HG03196 (cell line): ENCODE measurements at regions not wholly inside any gene's neighbourhood (a gene's known extent, or its start where the extent isn't known, plus 50 kb on each side); places are given as distances from the start of the nearest gene placed in this dataset.
"Not testable (repeated sequence)": the region's sequence is repeated elsewhere in the genome, so short reads cannot be mapped to it uniquely, and the experiment has no call there.

ENCODE experiments used
- ATAC-seq: cut with Tn5 transposase; IDR thresholded peaks from one replicate; pipeline ENCODE4 v1.9.1; 2021; ENCODE audit not compliant: unreplicated experiment

DNA sequence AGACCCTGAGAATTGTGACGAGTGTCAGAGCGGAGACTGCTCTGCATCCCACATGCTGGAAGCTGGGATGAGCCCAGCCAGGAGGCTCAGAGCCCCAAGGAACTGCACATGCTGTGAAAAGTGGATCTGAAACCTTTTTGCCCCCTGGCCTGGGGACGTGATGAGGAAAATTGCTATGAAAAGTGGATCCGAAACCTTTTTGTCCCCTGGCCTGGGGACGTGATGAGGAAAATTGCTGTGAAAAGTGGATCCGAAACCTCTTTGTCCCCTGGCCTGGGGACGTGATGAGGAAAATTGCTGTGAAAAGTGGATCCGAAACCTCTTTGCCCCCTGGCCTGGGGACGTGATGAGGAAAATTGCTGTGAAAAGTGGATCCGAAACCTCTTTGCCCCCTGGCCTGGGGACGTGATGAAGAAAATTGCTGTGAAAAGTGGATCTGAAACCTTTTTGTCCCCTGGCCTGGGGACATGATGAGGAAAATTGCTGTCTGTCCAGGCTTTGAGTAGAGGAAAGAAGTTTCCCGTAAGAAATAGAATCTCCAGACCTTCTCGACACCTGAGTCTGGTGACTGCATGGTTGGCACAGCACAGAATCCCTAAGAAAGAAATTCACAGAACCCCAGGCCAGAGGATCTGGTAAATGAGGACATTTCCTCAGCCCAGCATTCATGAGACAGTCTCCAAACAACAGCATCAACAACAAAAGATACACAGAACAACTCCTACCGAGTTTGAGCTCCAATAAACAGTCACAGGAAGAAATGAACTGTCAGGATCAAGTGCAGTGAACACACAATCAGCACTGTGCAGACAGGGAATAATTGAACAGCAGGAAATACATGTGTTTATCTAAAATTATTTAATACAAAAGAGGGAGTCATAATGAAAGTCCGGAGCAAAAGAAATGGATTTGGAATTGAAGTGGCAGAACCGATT is 188.8 kb downstream of the LAT start:
- ATAC-seq, result not testable (repeated sequence)

DNA sequence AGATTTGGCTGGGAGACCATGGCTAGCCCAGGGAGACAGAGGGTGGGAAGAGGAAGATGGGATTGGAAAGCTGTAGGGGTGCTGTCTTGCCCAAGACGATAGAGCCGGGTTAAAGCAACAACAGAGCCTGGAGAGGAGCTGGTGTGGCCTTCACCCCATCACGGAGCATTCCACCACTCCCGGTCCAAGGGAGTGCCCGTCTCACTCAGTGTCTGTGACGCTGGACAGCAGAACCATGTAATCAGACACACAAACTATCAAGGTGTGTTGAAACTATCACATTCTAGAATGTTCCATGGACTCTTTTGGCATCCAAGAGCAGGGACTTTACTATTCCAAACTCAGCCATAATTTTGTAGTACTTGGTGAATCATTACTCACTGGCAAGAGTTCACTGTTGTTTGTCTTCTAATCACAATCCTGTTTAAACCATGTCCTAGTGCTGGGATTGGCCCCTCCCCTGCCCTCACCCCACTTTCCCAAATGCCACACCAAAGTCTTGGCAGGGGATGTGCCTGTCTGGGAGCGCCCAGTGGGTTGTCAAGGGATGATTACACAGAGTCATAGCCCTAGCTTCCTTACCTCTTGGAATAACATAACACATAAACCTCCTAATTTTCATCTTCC is 187.4 kb downstream of the LAT start:
- ATAC-seq, result not testable (repeated sequence)

- not testable (repeated sequence) for ATAC-seq
These were observed 186.4 kb downstream of the LAT start for GRCh38 chr16:29171296-29171695.

DNA sequence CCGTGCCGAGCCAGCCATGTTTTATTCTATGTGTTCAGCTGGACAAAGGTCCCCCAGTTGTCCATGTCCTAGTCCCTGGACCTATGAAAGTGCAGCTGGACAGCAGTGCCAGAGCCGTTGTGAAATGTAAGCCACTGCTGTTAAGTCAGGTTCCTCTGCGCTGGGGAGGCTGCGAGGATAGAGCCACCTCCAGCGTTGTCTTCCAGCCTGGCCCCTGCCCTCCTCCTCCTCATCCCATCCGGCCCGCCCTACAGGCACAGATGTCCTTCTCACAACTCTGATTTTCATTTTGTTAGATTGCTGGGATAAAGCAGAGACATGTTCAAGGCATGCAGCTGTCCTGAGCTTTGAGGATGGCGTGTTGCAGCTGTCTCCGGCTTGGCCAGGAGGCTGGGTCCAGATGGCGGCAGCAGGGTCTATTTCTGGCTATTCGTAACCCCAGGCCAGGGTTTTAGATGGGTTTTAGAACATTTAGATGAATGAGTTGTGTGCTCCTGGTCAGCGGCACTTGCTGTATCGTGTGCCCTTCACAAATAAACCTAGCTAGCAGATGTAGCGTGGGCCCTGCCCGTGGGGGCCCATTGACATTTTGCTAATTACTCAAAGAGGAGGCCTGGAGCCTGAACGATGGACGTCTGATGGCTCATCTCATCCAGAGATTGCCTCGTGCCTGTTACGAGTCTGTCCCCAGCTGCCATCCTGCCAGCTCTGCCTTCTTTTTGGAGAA is 185.7 kb downstream of the LAT start:
- ATAC-seq, result not testable (repeated sequence)

- ATAC-seq, result not testable (repeated sequence)
These were observed 184.6 kb downstream of the LAT start for GRCh38 chr16:29169295-29169994.

GRCh38 chr16:29168515-29169259 is 183.8 kb downstream of the LAT start:
- ATAC-seq, result not testable (repeated sequence)

DNA sequence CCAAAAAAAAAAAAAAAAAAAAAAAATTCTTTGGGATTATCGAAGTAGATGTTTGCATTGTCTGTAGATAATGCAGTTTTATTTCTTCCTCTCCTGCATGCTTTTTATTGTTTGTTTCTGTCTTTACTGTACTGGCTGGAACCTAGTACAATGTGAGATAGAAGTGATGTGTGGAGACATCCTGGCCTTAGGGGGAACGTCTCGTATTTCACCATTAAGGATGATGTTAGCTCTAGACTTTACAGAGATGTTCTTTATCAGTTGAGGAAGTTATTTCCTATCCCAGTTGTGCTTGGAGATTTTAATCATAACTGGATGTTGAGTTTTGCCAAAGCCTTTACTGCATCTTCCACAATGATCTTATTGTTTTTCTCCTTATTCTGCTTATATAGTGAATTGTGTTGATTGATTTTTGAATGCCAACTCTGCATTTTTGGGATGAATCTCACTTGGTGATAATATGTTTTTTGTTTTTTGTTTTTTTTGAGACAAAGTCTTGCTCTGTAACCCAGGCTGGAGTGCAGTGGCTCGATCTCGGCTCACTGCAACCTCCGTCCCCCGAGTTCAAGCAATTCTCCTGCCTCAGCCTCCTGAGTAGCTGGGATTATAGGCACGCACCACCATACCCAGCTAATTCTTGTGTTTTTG is 179.7 kb downstream of the LAT start:
- not testable (repeated sequence) for ATAC-seq

GRCh38 chr16:29160171-29160570 is 175.3 kb downstream of the LAT start:
- not testable (repeated sequence) for ATAC-seq

GRCh38 chr16:29159603-29160002 is 174.8 kb downstream of the LAT start:
- ATAC-seq, result not testable (repeated sequence)

DNA sequence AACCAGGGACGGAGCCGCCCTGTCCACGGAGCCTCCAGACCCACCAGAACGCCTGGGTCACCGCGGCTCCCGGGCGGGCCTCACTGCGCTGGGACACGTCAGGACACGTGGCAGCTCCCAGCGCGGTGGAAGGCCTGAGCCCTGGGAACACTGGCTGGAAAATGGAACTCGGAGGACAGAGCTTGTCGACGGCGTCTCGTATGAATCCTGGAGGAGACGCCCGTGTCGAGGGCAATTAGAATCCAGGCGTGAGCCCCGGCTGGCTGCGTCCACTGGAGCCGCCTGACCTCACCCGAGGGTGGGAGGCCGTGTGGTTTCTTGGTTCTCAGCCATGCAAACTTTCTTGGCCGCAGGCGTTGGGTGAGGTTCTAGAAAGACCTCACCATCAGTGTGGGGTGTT is 173.9 kb downstream of the LAT start:
- ATAC-seq, result no peak

DNA sequence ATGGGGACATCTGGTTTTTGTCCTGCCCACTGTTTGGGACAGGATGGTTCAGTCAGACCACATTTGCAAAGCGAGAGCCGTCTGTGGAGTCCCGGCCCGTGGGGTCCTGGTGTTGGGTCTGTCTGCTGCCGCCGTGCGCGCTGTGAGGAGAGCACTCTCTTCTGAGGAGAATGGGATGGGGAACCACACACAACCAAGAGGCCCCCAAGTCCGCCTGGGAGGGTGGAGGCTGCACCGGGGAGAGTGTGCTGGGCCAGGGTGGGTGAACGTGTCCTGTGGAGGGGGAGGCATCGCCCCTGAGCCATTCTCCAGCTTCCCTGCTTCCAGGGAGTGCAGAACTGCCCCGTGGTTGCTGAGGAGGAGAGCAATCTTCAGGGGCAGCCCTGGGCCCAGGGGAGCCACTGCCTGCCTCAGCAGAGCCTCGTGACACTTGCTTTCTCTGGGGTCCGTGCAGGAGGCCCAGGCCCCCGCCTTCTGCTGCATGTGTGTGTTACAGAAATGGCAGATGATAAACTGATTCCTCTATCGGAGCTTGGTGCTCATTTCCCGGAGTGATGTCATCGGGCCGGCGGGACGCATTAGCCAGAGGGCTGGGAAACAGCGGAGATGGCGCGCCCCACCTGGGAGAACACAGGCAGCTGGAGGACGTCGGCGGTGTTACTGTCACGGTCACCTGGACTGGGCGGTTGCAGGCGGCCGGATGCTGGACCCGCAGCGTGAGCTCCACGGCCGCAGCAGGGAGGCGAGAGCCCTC is 173.4 kb downstream of the LAT start:
- not testable (repeated sequence) for ATAC-seq

DNA sequence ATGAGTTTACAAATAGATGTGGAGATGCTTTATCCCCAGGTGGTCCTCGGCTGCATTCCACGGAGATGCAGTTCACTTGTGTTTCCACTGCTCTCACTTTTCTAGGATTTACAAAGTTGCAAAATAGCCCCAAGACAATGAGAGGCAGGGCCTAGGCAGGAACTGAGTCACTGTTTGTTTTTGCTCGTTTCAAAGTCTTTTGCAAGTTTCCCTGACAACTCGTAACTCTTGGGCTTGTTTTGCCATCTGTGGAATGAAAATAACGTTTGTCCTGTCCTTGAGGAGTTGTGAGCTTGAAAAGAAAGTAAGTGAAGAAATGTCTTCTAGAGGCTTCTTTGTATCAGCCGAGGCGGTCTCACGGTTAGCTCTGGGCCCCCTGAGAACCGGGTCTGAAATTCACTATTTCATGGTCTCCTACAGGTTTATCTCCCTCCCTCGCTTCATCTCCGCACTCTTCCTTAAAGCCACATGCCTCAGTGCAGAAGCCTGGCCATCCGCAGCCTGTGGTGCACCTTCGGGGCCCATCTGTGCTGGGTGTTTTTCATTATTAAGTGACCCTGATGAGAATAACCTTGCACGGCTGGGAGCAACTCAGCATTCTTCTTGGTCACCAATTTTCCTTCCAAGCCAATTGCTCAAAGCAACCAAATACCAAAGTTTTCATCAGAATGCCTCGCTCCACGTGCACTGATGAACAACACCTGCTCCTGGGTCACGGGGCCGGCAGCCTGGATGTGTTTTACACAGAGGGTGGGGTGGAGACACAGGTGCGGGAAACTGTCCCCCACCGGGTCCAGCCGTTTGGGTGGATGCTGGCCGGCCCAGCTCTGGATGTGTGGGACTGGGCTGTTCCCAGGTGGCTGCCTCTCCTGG is 172.4 kb downstream of the LAT start:
- ATAC-seq, result not testable (repeated sequence)

GRCh38 chr16:29156511-29156910 is 171.7 kb downstream of the LAT start:
- no peak for ATAC-seq

DNA sequence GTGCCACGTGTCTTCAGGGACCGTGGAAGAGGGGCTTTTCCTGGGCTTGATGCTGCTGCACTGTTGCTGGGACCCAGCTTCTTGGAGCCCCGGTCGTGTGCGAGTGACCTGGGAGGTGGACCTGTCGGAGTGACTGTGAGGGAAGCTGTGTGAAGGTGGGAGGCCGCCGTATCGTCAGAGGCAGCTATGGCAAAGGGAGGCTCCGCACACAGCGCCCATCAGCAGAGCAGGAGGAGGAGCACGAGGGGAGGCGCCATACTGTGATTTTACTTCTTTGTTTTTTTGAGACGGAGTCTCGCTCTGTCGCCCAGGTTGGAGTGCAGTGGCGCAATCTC is 171.0 kb downstream of the LAT start:
- not testable (repeated sequence) for ATAC-seq

DNA sequence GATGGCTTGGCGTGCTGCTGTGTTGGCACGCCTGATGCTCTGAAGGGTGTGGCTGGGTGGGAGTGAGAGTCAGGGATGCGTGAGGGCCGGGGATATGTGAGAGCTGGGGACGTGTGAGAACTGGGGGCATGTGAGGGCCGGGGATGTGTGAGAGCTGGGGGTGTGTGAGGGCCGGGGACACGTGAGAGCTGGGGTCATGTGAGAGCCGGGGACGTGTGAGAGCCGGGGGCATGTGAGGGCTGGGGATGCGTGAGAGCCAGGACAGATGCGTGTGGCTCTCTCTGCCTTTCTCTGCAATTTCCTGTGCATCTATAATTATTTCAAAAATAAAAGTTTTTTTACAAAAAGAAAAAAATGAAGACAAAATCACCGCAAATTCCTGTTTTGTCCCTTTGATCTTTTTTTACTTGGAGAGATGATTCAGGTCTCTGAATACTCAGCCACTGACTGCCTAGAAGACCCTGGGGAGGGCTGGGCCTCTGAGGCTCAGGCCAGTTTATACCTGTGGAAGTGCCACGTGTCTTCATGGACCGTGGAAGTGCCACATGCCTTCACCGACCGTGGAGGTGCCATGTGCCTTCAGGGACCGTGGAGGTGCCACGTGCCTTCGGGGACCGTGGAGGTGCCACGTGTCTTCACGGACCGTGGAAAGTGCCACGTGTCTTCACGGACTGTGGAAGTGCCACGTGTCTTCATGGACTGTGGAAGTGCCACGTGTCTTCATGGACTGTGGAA is 170.4 kb downstream of the LAT start:
- ATAC-seq, result not testable (repeated sequence)

- no peak for ATAC-seq
These were observed 169.8 kb downstream of the LAT start for GRCh38 chr16:29154676-29155121.

DNA sequence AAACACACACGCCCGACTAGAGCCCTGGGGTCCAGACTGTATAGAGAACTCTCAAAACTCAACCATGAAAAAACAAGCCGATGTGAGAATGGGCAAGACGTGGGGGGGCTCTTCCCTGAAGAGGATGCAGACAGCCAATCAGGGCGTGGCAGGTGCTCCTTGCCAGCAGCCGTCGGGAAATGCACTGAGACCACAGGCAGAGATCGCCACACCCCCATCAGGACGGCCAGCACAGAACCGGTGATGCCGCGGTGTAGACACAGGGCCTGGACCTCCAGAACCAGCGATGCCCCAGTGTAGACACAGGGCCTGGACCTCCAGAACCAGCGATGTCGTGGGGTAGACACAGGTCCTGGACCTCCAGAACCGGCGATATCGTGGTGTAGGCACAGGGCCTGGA is 169.2 kb downstream of the LAT start:
- ATAC-seq, result no peak
